Mucosa of stomach (tissue), 1 donor: ENCODE measurements at regions not wholly inside any gene's neighbourhood (a gene's known extent, or its start where the extent isn't known, plus 50 kb on each side); places are given as distances from the start of the nearest gene placed in this dataset.

Experiments used
- H3K27me3 ChIP-seq: one replicate; pipeline ENCODE4 v1.7.0; 2013; ENCODE audit warnings: mild to moderate bottlenecking, low read length; ENCODE audit not compliant: control insufficient read depth, insufficient read depth
- H3K36me3 ChIP-seq: one replicate; pipeline ENCODE4 v1.7.0; 2013; ENCODE audit warnings: low read length; ENCODE audit not compliant: control insufficient read depth, insufficient read depth
- H3K4me1 ChIP-seq: one replicate; pipeline ENCODE4 v1.7.0; 2013; ENCODE audit warnings: mild to moderate bottlenecking, low read length; ENCODE audit not compliant: control insufficient read depth, insufficient read depth
- H3K4me3 ChIP-seq: one replicate; pipeline ENCODE4 v1.7.0; 2013; ENCODE audit warnings: low read length
- H3K9ac ChIP-seq: one replicate; pipeline ENCODE4 v1.7.0; 2013; ENCODE audit warnings: mild to moderate bottlenecking, low read length, moderate library complexity
- H3K9me3 ChIP-seq: one replicate; pipeline ENCODE4 v1.7.0; 2013; ENCODE audit warnings: mild to moderate bottlenecking, low read length, moderate library complexity; ENCODE audit not compliant: control insufficient read depth
- donor health status: Pancreatic carcinoma.

DNA sequence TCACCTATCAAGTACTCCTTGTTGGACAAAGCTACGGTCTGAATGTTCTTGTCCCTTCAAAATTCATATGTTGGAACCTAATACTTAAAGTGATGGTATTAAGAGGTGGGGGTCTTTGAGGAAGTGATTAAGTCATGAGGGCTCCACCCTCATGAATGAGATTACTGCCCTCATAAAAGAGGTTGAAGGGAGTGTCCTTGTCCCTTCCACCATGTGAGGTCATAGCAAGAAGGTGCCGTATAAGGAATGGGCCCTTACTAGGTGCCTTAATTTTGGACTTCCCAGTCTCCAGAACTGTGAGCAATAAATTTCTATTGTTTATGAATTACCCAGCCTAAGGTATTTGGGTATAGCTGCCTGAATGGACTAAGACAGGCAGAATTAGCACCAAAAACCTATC lies 191.1 kb upstream of the NUDT4 start:
- no peaks in the 10 kb centered on the region for H3K27me3 ChIP-seq
- H3K36me3 ChIP-seq = no peaks in the 10 kb centered on the region
- no peaks in the 10 kb centered on the region for H3K9me3 ChIP-seq
- no peak overlapping the region for H3K4me3 ChIP-seq
- H3K9ac ChIP-seq = no peak overlapping the region
- peaks cover 6% of the 10 kb centered on the region for H3K4me1 ChIP-seq

DNA sequence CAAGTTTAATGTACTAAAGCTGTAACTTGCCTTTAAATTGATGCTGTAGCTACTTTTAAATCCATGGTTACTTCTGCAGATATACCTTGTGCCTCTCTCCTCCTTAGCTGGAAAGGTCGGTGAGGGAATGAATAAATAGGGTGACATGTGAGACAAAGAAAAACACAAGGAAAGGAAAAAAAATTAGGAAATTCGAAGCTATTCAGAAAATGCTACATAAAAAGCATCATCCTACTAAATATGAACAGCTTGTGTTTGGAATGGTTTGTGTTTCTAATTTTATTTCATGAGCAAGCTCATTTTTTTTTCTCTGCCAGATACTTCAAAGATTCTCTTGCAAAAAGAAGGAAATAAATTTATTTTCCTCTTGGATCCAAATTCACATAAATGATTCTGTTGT lies 186.3 kb upstream of the NUDT4 start:
- Histone ChIP-seq H3K9ac (no peak overlapping the region), H3K4me1 (no peaks in the 10 kb centered on the region), H3K9me3 (no peaks in the 10 kb centered on the region), H3K36me3 (no peaks in the 10 kb centered on the region), H3K27me3 (no peaks in the 10 kb centered on the region), H3K4me3 (no peak overlapping the region)

DNA sequence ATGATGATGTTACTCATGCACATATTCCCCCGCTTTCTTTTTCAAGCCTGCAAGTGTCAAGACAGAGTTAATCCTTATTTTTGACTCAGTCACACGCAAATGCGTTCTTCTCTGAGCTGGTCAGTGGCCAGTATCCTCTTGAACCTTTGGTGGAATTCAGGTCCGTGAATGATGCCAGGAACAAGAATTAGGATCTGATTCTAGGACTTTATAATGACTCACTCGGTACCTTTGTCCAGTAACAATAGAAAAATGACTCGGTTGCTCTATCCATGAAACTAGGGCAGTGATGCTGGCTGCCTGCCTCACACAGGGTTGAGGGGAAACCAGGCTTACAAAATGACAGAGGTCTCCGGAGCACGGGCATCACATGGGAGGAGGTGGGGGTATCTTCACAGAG lies 185.8 kb upstream of the NUDT4 start:
- Histone ChIP-seq H3K36me3 (no peaks in the 10 kb centered on the region), H3K4me1 (no peaks in the 10 kb centered on the region), H3K9ac (no peak overlapping the region), H3K27me3 (no peaks in the 10 kb centered on the region), H3K9me3 (no peaks in the 10 kb centered on the region), H3K4me3 (no peak overlapping the region)

DNA sequence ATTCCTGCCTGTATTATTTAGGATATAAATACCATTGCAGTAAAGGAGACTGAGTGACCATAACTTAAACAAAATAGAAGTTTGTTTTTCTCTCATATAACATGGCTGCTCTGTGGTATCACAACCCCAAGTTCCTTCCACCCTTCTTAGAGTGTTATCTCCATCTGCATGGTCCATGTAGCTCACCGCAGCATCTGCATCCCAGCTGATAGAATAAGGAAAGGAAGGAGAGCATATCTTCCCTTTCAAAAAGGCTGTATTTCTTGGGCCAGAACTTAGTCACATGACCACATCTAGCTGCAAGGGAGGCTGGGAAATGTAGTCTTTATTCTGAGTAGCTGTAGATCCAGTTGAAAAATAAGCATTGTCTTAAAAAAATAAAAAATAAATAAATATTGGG lies 184.8 kb upstream of the NUDT4 start:
- Histone ChIP-seq H3K4me1 (no peaks in the 10 kb centered on the region), H3K27me3 (no peaks in the 10 kb centered on the region), H3K36me3 (no peaks in the 10 kb centered on the region), H3K4me3 (no peak overlapping the region), H3K9ac (no peak overlapping the region), H3K9me3 (no peaks in the 10 kb centered on the region)

DNA sequence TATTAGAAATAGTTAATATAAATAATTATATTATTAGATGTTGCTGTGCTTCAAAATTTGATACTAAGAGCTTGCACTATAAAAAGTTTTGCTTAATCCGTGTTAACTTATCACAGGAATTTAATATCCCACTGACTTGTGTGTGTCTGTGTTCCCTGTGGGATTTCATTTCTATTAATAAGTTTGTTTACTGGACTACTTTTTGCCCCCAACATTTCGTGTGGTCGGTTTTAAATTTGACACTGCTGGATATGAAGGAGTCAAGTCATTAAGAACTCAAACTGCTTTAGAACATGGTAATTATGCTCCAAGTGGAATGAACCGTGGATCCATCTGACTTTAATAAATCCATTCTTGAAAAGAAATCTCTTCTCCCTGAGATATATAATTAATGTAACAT lies 182.2 kb upstream of the NUDT4 start:
- Histone ChIP-seq H3K9ac (no peak overlapping the region), H3K36me3 (no peaks in the 10 kb centered on the region), H3K4me1 (no peaks in the 10 kb centered on the region), H3K4me3 (no peak overlapping the region), H3K27me3 (no peaks in the 10 kb centered on the region), H3K9me3 (no peaks in the 10 kb centered on the region)

DNA sequence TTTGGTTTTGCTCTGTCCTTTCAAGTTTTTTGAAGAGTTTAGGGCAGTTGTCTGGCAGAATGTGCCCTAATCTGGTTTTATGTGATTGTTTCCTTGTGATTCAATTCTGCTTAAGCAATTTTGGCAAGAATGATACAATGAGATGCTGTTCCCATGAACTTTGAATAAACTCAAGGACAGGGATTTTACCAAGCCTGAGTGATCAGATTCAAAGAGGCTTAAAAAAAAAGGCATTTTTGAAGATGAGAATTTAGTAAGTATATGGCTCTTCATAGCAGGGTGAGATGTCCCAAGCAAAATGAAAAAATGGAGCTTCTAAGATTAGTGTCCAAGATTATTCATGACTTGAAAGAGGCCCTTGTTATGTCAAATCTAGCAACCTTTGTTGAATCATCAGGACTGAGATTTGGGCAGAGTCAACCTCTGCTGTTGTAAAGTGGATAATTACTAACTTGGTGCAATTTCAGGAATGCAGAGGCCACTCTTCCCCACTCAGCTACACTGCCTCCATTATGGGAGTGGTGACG lies 180.6 kb upstream of the NUDT4 start:
- Histone ChIP-seq H3K9me3 (no peaks in the 10 kb centered on the region), H3K36me3 (no peaks in the 10 kb centered on the region), H3K9ac (no peak overlapping the region), H3K4me1 (no peaks in the 10 kb centered on the region), H3K27me3 (no peaks in the 10 kb centered on the region), H3K4me3 (no peak overlapping the region)

DNA sequence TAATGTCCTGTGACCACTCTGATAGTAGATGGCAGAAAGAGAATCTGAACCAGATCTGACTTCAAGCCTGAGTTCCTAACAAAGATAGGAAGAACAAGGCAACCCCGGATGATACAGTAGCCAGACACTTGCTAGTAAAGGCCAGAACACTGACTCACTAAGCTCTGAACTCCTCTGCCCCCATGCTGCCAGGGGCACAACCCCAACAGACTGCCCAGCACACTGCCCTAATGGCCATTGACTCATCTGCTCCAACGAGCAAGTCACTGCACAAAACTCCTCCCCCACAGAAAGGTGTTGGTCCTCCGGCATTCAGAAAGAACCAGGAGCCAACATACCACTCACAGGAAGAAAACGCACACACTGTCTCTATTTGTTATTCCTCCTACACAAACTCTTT lies 179.6 kb upstream of the NUDT4 start:
- Histone ChIP-seq H3K9me3 (no peaks in the 10 kb centered on the region), H3K9ac (no peak overlapping the region), H3K4me3 (no peak overlapping the region), H3K27me3 (no peaks in the 10 kb centered on the region), H3K4me1 (no peaks in the 10 kb centered on the region), H3K36me3 (no peaks in the 10 kb centered on the region)

DNA sequence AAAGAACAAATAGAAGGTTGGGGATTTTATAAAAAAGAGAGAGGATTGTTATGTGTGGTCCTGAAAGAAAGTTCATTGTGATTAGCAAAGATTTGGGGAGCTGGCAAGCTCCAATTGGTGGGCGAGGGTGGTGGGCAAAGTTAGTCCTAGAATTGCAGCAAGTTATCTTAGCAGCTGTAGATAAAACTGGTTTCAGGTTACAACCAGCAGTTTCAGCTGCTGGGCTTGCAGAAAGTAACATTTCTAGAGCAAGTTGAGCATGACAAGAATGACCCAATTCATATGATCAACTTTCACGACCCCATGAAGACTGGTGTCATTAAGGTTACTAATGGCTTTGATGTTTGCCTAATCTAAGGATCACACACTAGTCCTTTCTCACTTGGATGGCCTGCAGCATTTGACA lies 177.9 kb upstream of the NUDT4 start:
- H3K36me3 ChIP-seq = no peaks in the 10 kb centered on the region
- no peak overlapping the region for H3K4me3 ChIP-seq
- H3K9ac ChIP-seq = no peak overlapping the region
- no peaks in the 10 kb centered on the region for H3K27me3 ChIP-seq
- no peaks in the 10 kb centered on the region for H3K4me1 ChIP-seq
- no peaks in the 10 kb centered on the region for H3K9me3 ChIP-seq

DNA sequence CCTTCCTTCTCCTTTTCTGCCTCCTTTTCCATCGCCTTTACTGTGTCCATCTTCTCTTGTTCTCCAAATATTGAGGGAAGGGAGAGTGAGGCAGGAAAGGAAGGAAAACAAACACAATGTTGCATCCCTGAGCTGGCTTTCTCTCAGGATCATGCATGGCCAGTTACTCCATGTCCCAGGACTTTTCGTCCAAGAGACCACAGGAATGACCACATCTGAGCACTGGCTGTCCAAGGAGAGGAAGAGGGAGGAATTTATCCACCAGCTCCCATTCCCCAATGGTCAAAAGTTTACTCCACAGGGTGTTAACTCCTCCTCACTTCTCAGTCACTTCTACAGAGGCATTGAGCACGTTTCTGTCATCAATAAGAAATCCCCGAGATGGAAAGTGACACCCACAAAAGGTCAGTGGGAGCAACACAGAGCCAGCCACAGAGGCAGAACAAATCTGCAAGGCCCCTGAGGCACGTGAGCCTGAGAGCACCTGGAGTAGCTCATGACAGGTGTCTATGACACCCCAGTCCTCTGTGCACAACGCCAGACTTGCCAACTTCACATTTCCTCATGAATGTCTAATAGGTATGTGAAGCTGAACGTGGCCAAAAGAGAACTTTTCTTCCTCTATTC lies 177.3 kb upstream of the NUDT4 start:
- Histone ChIP-seq H3K9ac (no peak overlapping the region), H3K4me1 (no peaks in the 10 kb centered on the region)

DNA sequence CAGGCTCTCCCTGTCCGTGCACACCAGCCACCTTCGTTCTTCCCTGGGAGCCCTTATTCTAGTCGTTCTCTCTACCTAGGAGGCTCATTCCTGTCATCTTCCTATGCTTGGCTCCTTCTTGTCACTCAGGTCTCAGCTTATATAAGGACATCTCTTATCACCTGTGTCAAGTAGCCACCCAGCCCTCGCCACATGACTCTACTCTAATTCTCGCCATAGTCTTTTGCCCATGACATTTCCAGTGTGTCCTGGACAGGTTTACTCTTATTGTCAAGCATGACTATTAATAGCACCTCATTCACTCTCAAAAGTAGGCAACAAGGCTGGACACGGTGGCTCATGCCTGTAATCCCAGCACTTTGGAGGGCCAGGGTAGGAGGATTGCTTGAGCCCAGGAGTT lies 175.7 kb upstream of the NUDT4 start:
- Histone ChIP-seq H3K4me3 (no peak overlapping the region), H3K27me3 (no peaks in the 10 kb centered on the region), H3K4me1 (no peaks in the 10 kb centered on the region), H3K9ac (no peak overlapping the region), H3K9me3 (no peaks in the 10 kb centered on the region), H3K36me3 (no peaks in the 10 kb centered on the region)

More for the DNA sequence above, 177.3 kb upstream of the NUDT4 start:
- H3K27me3 ChIP-seq = no peaks in the 10 kb centered on the region
- no peaks in the 10 kb centered on the region for H3K36me3 ChIP-seq
- H3K9me3 ChIP-seq = no peaks in the 10 kb centered on the region
- H3K4me3 ChIP-seq = no peak overlapping the region

DNA sequence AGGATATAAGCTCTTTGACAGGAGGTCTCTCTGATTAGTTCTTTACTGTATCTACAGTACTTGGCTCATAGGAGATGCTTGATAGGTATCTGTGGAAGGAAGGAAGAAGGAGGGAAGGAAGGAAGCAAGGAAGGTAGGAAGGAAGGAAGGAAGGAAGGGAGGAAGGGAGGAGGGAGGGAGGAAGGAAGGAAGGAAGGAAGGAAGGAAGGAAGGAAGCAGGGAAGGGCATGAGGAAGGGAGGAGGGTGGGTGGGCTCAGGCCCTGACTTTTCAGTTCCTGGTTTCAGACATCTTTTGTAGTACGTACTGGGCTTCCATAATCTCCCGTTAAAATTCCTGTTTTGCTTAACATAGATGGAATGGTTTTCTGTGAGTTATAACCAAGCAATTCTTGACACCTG lies 175.0 kb upstream of the NUDT4 start:
- Histone ChIP-seq H3K9ac (no peak overlapping the region), H3K4me1 (no peaks in the 10 kb centered on the region), H3K27me3 (no peaks in the 10 kb centered on the region), H3K4me3 (no peak overlapping the region), H3K9me3 (no peaks in the 10 kb centered on the region), H3K36me3 (no peaks in the 10 kb centered on the region)

DNA sequence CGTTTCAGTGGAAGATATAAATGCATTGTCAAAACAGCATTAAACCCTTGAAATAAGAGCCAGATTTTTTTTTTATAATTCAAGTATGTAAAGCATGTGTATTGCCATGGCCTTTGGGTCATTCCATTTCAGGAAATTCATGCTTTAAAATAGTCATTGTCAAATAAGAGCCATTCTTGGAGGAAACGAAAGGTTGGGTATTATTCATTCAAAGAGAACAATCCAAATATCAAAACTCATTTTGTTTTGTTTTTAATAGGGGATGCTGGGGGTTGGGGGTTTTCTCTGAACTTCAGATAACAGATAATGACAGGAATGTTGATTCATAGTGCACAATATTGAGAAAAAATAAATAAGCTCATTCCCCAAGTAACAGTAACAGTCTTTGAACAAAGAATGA lies 174.4 kb upstream of the NUDT4 start:
- Histone ChIP-seq H3K9me3 (no peaks in the 10 kb centered on the region), H3K9ac (no peak overlapping the region), H3K4me3 (no peak overlapping the region), H3K27me3 (no peaks in the 10 kb centered on the region), H3K4me1 (no peaks in the 10 kb centered on the region), H3K36me3 (no peaks in the 10 kb centered on the region)

DNA sequence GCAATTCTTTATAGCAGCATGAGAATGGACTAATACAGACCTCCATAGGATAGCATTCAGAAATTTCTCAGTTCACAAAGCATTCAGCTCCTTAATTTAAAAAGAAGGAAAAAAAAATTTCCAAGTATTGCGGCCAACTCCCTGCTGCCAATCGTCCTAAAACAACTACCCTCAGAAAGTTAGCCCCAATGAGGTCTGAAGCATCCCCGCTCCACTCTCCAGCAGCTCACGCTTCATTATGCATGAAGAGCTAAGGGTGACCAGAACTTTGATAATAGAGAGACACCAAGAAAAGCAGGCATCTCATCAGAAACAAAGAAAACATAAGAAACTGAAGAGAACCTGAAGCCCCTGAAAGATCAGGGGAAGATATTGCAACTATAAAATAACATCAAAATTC lies 172.8 kb upstream of the NUDT4 start:
- H3K9ac ChIP-seq = no peak overlapping the region
- no peaks in the 10 kb centered on the region for H3K36me3 ChIP-seq
- H3K4me1 ChIP-seq = no peaks in the 10 kb centered on the region
- no peaks in the 10 kb centered on the region for H3K27me3 ChIP-seq
- no peaks in the 10 kb centered on the region for H3K9me3 ChIP-seq
- no peak overlapping the region for H3K4me3 ChIP-seq
